Nephron progenitor cell (in vitro differentiated cells): ENCODE measurements at regions not wholly inside any gene's neighbourhood (a gene's known extent, or its start where the extent isn't known, plus 50 kb on each side); places are given as distances from the start of the nearest gene placed in this dataset.

Experiments
- DNase-seq: peaks from one replicate; pipeline ENCODE4 v3.0.0; 2021
- H3K27ac Mint-ChIP-seq: 2 replicates; pipeline ENCODE4 v1.8.0; 2021; ENCODE audit warnings: mild to moderate bottlenecking, moderate library complexity, mixed read lengths
- H3K27me3 Mint-ChIP-seq: 2 replicates; pipeline ENCODE4 v1.8.0; 2021; ENCODE audit warnings: mild to moderate bottlenecking, low read depth, mixed read lengths; ENCODE audit not compliant: poor library complexity
- H3K36me3 Mint-ChIP-seq: 2 replicates; pipeline ENCODE4 v1.8.0; 2021; ENCODE audit warnings: low read depth, mixed read lengths
- H3K4me1 Mint-ChIP-seq: 2 replicates; pipeline ENCODE4 v1.8.0; 2021; ENCODE audit warnings: mixed read lengths
- H3K4me3 Mint-ChIP-seq: 2 replicates; pipeline ENCODE4 v1.8.0; 2021; ENCODE audit warnings: mild to moderate bottlenecking, moderate library complexity, mixed read lengths
- H3K9me3 Mint-ChIP-seq: 2 replicates; pipeline ENCODE4 v1.8.0; 2021; ENCODE audit warnings: mild to moderate bottlenecking, moderate library complexity, mixed read lengths
- CTCF ChIP-seq: fragments of 200-600 bp; sonication (generic); IDR thresholded peaks from 2 replicates; pipeline ENCODE4 v1.5.0; 2021; ENCODE audit warnings: antibody characterized with exemption

DNA sequence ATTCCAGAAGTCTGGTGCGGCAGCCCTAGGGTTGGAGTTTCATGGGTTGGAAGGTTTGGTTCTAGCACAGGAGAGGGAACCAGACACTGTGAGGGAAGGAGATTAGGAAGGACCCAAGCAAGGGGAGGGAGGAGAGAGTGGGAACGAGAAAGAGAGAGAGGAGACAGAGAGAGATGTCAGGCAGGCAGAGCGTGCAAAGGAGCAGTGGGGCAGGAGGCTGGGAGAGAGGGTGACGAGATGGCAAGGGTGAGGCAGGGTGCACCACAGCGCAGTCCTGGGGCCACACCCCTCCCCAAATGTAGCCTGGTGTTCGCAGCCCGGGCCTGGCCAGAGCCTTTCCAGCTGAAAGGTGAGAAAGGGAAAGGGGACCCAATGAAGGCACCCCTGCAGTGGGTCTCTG, 162.9 kb upstream of the TLE3 start:
- H3K9me3 Mint-ChIP-seq, result peaks cover 4% of the 10 kb centered on the region
- no peak overlapping the region for H3K27ac Mint-ChIP-seq
- H3K4me1 Mint-ChIP-seq, result peaks cover 52% of the 10 kb centered on the region
- H3K27me3 Mint-ChIP-seq, result peaks cover 44% of the 10 kb centered on the region
- TF ChIP-seq CTCF, result no peak
- no peak overlapping the region for H3K4me3 Mint-ChIP-seq
- no peak for DNase-seq
- no peaks in the 10 kb centered on the region for H3K36me3 Mint-ChIP-seq

DNA sequence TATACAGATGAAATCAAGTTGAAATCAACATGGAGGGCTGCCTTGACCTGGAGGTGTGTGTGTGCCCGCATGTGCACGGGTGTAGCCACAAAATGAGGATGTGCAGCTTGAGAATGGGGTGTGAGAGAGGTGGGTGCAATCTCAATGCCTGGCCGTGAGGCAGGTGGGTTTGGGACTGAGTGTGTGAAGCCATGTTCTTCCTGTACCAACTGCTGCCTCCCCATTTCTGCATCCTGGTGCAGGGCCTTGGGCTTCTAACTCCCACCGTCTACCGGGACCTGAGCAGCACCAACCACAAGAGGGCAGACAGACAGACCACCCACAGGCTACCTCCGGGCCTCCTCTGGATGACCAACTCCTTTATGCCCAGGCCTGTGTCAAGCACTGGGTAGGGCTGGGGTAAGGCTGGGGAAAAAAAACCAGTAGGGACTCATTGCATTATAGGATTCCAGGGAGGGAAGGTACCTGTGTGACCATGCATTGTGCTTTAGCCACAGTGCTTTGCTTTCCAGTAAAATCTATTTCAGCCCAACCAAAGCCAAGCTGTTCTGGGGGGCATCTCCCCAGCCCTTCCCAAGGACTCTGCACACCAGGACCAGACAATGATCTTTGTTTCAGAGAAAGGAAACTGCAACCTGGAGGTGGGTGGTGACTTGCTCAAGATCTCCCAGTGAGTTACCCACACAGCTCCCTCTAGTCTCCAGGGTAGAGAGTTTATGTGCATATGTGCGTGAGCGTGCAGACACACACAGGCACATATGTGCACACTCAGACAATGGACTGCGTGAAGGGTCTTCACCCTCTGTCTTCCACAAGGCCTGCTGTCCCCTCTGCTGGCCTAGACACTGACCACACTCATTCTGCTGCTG, 162.2 kb upstream of the TLE3 start:
- Mint-ChIP-seq H3K4me3 (no peak overlapping the region), H3K27ac (peak overlapping the region; percentile 36), H3K4me1 (peaks cover 46% of the 10 kb centered on the region), H3K9me3 (peaks cover 4% of the 10 kb centered on the region), H3K27me3 (peaks cover 47% of the 10 kb centered on the region), H3K36me3 (no peaks in the 10 kb centered on the region)
- no peak for DNase-seq
- no peak for TF ChIP-seq CTCF

- peak; percentile 45 for DNase-seq
- peaks cover 46% of the 10 kb centered on the region for H3K4me1 Mint-ChIP-seq
Measured at GRCh38 chr15:70259028-70259424, 161.3 kb upstream of the TLE3 start.

DNA sequence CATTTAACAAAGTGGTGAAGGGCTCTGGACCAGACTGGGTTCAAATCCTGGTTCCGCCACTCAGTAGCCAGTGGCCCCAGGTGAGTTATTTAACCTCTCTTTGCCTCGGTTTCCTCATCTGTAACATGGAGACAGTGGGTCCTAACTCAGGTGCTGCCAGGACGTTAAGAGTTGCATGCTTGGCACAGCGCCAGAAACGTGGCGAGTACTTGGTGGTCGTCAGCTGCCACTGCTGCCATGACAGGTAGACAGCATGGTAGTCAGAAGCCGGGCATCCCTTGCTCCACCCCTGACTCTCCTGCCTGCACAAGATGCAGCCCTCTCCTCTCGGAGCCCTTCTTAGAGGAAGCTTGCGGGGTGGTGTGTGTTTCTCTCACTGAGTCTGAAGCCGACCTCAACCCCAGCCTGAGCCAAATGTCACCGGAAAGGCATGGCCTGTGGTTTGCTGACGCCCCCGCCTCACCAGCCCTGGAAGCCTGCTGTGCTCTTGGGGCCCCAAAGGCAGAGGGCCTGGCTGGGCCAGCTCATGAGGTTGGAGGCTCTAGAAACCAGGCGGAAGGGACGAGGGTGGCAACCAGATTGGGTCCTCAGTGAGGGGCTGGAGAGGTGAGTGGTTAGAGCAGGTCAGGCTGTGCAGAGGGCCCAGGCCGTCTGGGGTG, 160.8 kb upstream of the TLE3 start:
- H3K36me3 Mint-ChIP-seq, result no peaks in the 10 kb centered on the region
- H3K4me3 Mint-ChIP-seq, result no peak overlapping the region
- H3K27ac Mint-ChIP-seq, result no peak overlapping the region
- TF ChIP-seq CTCF, result no peak
- H3K27me3 Mint-ChIP-seq, result peaks cover 53% of the 10 kb centered on the region
- H3K4me1 Mint-ChIP-seq, result peaks cover 46% of the 10 kb centered on the region
- H3K9me3 Mint-ChIP-seq, result peaks cover 4% of the 10 kb centered on the region
- no peak for DNase-seq

More at GRCh38 chr15:70259028-70259424, 161.3 kb upstream of the TLE3 start:
- Mint-ChIP-seq H3K36me3 (no peaks in the 10 kb centered on the region), H3K27me3 (peaks cover 48% of the 10 kb centered on the region), H3K4me3 (no peak overlapping the region), H3K27ac (no peak overlapping the region), H3K9me3 (peaks cover 4% of the 10 kb centered on the region)
- TF ChIP-seq CTCF, result no peak

DNA sequence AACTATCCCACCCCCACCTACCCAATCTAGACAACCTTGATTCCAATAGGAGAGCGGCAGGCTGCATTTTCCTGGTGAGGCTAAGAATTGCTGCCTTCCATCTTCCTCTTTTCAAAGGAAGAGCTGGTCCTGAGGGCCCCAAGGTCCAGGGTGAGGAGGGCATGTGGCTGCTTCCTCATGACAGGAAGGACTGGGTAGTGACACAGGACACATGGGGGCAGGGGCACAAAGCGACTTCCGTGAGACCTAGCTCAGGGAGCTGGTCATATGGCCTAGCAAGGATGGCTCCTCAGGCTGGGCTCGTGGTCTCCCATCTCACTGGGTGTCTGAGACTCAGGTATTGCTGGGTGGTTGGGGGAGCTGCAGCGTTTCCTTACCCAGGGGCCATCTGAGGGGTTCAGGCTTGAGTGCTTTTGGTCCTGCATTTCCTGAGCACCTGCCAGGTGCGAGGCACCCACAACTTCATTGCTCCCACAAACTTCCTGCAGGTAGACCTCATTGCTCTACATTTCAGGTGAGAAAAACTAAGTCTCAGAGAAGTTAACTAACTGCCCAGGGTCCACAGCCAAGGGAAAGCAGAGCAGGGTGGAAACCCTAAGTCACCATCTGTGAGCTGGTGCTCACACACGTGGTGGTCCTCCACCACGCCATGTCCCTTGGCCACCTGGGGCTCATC, 160.0 kb upstream of the TLE3 start:
- Mint-ChIP-seq H3K4me1 (peaks cover 43% of the 10 kb centered on the region), H3K27me3 (peaks cover 56% of the 10 kb centered on the region), H3K4me3 (no peak overlapping the region), H3K9me3 (peaks cover 4% of the 10 kb centered on the region), H3K36me3 (no peaks in the 10 kb centered on the region), H3K27ac (no peak overlapping the region)
- no peak for TF ChIP-seq CTCF
- DNase-seq, result no peak
